Spleen (tissue), 11 donors: ENCODE measurements at regions not wholly inside any gene's neighbourhood (a gene's known extent, or its start where the extent isn't known, plus 50 kb on each side); places are given as distances from the start of the nearest gene placed in this dataset.

Experiments
- DNase-seq: peaks from one replicate; pipeline ENCODE4 v3.0.0-alpha.2; 2020
- H3K27ac ChIP-seq, 8 donors: fragments of 200-600 bp; sonication (generic) in 7 of 8; 1 replicate in 4 of 8; 2 replicates in 4 of 8; pipeline versions ENCODE4 v1.5.0 to v1.8.0; 2016 to 2021; ENCODE audit warnings: inconsistent platforms in 4 of 8, mild to moderate bottlenecking in 4 of 8, moderate library complexity in 1 of 8
- H3K27me3 ChIP-seq, 7 donors: fragments of 200-600 bp; sonication (generic) in 6 of 7; replicated peaks in 1 of 7; 1 replicate in 4 of 7; 2 replicates in 3 of 7; pipeline versions ENCODE4 v1.5.0 to v1.8.0; 2016 to 2021; ENCODE audit warnings: inconsistent platforms in 3 of 7, mild to moderate bottlenecking in 1 of 7
- H3K36me3 ChIP-seq, 6 donors: fragments of 200-600 bp; sonication (generic) in 5 of 6; 1 replicate in 4 of 6; 2 replicates in 2 of 6; pipeline versions ENCODE4 v1.5.0 to v1.8.0; 2016 to 2021; ENCODE audit warnings: inconsistent platforms in 2 of 6
- H3K4me1 ChIP-seq, 6 donors: fragments of 200-600 bp; sonication (generic) in 5 of 6; 1 replicate in 3 of 6; 2 replicates in 3 of 6; pipeline versions ENCODE4 v1.5.0 to v1.8.0; 2016 to 2021; ENCODE audit warnings: inconsistent platforms in 3 of 6
- H3K4me3 ChIP-seq, 8 donors: fragments of 200-600 bp; sonication (generic) in 7 of 8; 1 replicate in 4 of 8; 2 replicates in 4 of 8; pipeline versions ENCODE4 v1.5.0 to v1.8.0; 2016 to 2021; ENCODE audit warnings: inconsistent platforms in 4 of 8, mild to moderate bottlenecking in 4 of 8, moderate library complexity in 2 of 8
- H3K9me3 ChIP-seq, 8 donors: fragments of 200-600 bp; sonication (generic) in 7 of 8; 1 replicate in 4 of 8; 2 replicates in 4 of 8; pipeline versions ENCODE4 v1.5.0 to v1.8.0; 2016 to 2021; ENCODE audit warnings: inconsistent platforms in 4 of 8
- POLR2A ChIP-seq, 3 donors: fragments of 450-650 bp; IDR thresholded peaks; one replicate each; pipeline ENCODE4 v1.5.1; 2017; ENCODE audit warnings: antibody characterized with exemption in 3 of 3, mild to moderate bottlenecking in 1 of 3
- POLR2AphosphoS5 ChIP-seq, 3 donors: sonication (generic); formaldehyde crosslinking; IDR thresholded peaks; one replicate each; pipeline ENCODE4 v1.5.1; 2017; ENCODE audit warnings: antibody characterized with exemption in 3 of 3
- WGBS, 5 donors: extraction: QIAGEN DNeasy Blood & Tissue Kit in 3 of 5; methylation state at CpG; one replicate each; pipeline versions ENCODE4 v1.1.5 to v1.1.7; 2013 to 2018; 5-methylcytosine and 5-hydroxymethylcytosine counted together
- intact Hi-C: fragments of 100-400 bp; cut with DNase I; formaldehyde crosslinking; loops from one replicate; pipeline ENCODE4 v1.15.0; 2023; ENCODE audit warnings: low total_unique reads
- TF ChIP-seq, protein P1 (sequence below), 11 experiments: fragments of 200-600 bp in 7 of 11; fragments of 450-650 bp in 4 of 11; sonication (generic) in 4 of 11; IDR thresholded peaks in 8 of 11; conservative IDR thresholded peaks in 3 of 11; 1 replicate in 7 of 11; 2 replicates in 4 of 11; pipeline versions ENCODE4 v1.4.0 to v1.8.0; 2016 to 2021; ENCODE audit warnings: antibody characterized with exemption in 11 of 11, inconsistent platforms in 4 of 11, mild to moderate bottlenecking in 1 of 11
- donor health status: healthy with polysubstance abuse.
- donor health status: DM: no; HTN: no; CAD: no; lungs with moderate emphysema.
- donor health status: DM: no; HTN: no; CAD: no.
- donor health status: Bipolar disorder and iron deficiency.
- donor health status: healthy.
- donor health status: DM: no; HTN: no; CAD: no.
- donor health status: DM: yes; HTN: yes; CAD: no.

DNA sequence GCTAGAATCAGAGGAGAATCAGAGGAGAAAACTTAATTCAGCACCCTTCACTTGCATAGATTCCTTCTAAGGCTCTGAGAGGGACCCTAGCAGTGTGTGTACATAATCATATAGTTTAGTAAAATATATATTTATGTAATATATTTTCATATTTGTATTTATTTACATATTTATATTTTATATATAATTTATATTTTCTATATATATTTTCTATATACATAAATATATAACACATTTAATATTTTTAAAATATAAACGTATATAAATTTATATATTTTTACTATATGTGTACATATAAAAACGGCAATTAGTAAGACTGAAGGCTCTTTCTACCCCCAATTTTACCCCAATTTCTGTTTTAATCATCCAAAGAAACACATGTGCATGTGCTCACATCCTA lies 80.3 kb downstream of the NXPE2 start:
- intact Hi-C loops = no loop called here
- Histone ChIP-seq H3K4me3 (no peak overlapping the region), H3K27me3 (no peaks in the 10 kb centered on the region), H3K4me1 (no peaks in the 10 kb centered on the region), H3K36me3 (no peaks in the 10 kb centered on the region), H3K9me3 (no peaks in the 10 kb centered on the region), H3K27ac (no peak overlapping the region)
- WGBS, 5 donors = 79 to 92% (median 88%) methylated on average over 2 of the region's 2 CpGs
- no peak for DNase-seq
- no peak for TF ChIP-seq POLR2AphosphoS5 (IDR thresholded peaks at IDR 0.05)
- TF ChIP-seq POLR2A (IDR thresholded peaks at IDR 0.05) = no peak
- TF ChIP-seq, protein P1, sequence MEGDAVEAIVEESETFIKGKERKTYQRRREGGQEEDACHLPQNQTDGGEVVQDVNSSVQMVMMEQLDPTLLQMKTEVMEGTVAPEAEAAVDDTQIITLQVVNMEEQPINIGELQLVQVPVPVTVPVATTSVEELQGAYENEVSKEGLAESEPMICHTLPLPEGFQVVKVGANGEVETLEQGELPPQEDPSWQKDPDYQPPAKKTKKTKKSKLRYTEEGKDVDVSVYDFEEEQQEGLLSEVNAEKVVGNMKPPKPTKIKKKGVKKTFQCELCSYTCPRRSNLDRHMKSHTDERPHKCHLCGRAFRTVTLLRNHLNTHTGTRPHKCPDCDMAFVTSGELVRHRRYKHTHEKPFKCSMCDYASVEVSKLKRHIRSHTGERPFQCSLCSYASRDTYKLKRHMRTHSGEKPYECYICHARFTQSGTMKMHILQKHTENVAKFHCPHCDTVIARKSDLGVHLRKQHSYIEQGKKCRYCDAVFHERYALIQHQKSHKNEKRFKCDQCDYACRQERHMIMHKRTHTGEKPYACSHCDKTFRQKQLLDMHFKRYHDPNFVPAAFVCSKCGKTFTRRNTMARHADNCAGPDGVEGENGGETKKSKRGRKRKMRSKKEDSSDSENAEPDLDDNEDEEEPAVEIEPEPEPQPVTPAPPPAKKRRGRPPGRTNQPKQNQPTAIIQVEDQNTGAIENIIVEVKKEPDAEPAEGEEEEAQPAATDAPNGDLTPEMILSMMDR (IDR thresholded peaks at IDR 0.05 in 8 of 11, conservative IDR thresholded peaks at IDR 0.05 in 3 of 11) = no peak

DNA sequence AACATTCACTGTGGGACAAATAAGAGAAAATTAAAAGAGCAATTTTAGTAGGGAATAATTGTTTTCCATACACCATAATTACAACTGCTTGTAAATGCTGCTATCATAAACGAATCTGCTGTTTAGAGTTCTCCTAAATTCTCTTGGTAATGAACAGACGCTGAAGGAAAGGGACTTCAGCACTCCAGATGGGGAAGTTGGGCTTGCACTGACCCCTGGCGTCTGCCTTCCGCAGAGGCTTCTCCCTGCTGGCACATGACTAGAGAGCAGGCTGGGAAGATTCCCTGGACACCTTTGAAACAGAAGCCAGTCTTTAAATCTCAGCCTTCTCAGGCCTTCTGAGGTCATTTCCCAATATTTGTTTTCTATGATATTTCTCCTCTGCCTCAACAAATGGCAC lies 84.1 kb downstream of the NXPE2 start:
- no peaks in the 10 kb centered on the region for H3K27me3 ChIP-seq
- no peaks in the 10 kb centered on the region for H3K4me1 ChIP-seq
- DNase-seq = no peak
- TF ChIP-seq, protein P1 (IDR thresholded peaks at IDR 0.05 in 8 of 11, conservative IDR thresholded peaks at IDR 0.05 in 3 of 11) = peak in 10 of 11 experiments; percentile 23 to 71 (median 56)
- TF ChIP-seq POLR2A (IDR thresholded peaks at IDR 0.05) (no peak), POLR2AphosphoS5 (IDR thresholded peaks at IDR 0.05) (no peak)
- WGBS, 5 donors = 2 to 5% (median 4%) methylated on average over 4 of the region's 4 CpGs
- H3K4me3 ChIP-seq = no peak overlapping the region
- H3K36me3 ChIP-seq = no peaks in the 10 kb centered on the region
- intact Hi-C loops = loop anchor here (10.0 kb wide), 1 partner anchor 418 kb away; no protein-coding TSS in a partner anchor
- H3K9me3 ChIP-seq = no peaks in the 10 kb centered on the region
- H3K27ac ChIP-seq = no peak overlapping the region

DNA sequence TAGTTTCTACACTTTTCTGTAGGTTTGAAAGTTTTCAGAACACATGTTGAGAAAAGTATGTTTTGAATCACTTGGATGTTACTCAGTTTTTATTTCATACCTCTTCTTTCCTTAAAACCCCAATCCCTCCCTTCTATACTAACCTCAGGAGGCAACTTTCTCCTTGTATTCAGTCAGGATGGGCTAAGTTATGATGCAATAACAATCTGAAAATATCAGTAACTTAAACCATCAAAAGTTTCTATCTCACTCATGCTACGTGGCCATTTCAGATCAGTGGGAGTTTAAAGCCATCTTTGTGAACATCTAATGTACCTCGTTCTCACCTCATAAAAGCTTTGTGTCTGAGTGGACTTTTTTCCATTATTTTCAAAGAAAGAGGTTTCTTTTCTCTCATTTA lies 86.2 kb downstream of the NXPE2 start:
- DNase-seq = no peak
- WGBS, 5 donors = 70 to 93% (median 75%) methylated on average over 2 of the region's 2 CpGs
- H3K4me3 ChIP-seq = no peak overlapping the region
- no peak overlapping the region for H3K27ac ChIP-seq
- H3K9me3 ChIP-seq = peaks cover 0 to 3% (median 0%) of the 10 kb centered on the region in 8 donors
- no peaks in the 10 kb centered on the region for H3K4me1 ChIP-seq
- intact Hi-C loops = loop anchor here (10.0 kb wide), 1 partner anchor 420 kb away; no protein-coding TSS in a partner anchor
- H3K27me3 ChIP-seq = no peaks in the 10 kb centered on the region
- no peaks in the 10 kb centered on the region for H3K36me3 ChIP-seq
- TF ChIP-seq POLR2A (IDR thresholded peaks at IDR 0.05) = no peak
- no peak for TF ChIP-seq POLR2AphosphoS5 (IDR thresholded peaks at IDR 0.05)
- TF ChIP-seq, protein P1 (IDR thresholded peaks at IDR 0.05 in 8 of 11, conservative IDR thresholded peaks at IDR 0.05 in 3 of 11) = no peak

DNA sequence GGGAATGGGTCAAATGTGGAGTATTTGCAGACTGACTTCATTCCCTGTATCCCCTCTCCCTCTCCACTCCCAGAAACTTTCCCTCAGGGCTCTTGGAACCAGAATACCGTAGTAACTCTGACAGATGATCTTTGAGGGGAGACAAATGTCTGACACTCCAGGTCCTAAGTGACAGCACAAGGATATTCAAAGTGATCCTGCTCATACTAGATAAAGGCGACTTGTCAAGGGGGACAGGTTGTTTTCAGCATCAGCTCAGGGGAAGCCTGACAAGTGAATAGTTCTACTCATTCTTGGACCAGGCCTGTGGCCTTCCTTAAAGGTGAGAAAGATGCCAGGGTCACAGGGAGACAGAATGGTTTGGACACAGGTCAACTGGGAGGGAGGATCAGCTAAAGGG lies 92.8 kb downstream of the NXPE2 start:
- Histone ChIP-seq H3K27ac (no peak overlapping the region), H3K9me3 (peaks cover 0 to 5% (median 0%) of the 10 kb centered on the region in 8 donors), H3K4me3 (no peak overlapping the region), H3K36me3 (no peaks in the 10 kb centered on the region), H3K4me1 (peaks cover 0 to 5% (median 0%) of the 10 kb centered on the region in 6 donors), H3K27me3 (peaks cover 0 to 25% (median 0%) of the 10 kb centered on the region in 7 donors)
- TF ChIP-seq POLR2A (IDR thresholded peaks at IDR 0.05) (no peak), POLR2AphosphoS5 (IDR thresholded peaks at IDR 0.05) (no peak)
- TF ChIP-seq, protein P1 (IDR thresholded peaks at IDR 0.05 in 8 of 11, conservative IDR thresholded peaks at IDR 0.05 in 3 of 11) = no peak
- WGBS, 5 donors = 75 to 87% (median 81%) methylated on average over 2 of the region's 2 CpGs
- intact Hi-C loops = no loop called here
- DNase-seq = no peak
